ENCODE measurements at regions not wholly inside any gene's neighbourhood (a gene's known extent, or its start where the extent isn't known, plus 50 kb on each side); places are given as distances from the start of the nearest gene placed in this dataset.

DNA sequence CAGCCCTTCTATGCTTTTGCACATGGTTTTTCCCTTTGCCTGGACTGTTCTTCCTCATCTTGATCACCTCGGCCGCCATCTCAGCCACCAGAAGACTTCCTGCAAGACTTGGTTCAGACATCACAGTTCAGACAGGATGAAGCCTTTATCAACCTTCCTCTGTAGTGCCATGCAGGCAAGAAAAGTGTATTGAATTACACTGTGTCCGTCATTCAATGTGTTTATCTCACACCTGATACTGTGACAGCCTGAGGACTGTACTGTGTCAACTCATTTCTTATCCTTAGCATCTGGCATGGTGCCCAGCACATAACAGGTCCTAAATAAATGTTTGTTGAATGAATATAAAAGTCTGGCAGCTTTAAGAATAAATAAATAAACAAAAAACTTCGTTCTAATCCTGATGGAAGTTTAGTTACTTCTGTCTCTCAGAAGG is 133.3 kb upstream of the MAN1A1 start (continued):
- TF ChIP-seq, protein P1, sequence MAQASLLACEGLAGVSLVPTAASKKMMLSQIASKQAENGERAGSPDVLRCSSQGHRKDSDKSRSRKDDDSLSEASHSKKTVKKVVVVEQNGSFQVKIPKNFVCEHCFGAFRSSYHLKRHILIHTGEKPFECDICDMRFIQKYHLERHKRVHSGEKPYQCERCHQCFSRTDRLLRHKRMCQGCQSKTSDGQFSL (CRISPR knock-in tag; IDR thresholded peaks at IDR 0.05) = no peak
- TF ChIP-seq, protein P1 (tag; IDR thresholded peaks at IDR 0.05) = no peak
- TF ChIP-seq SOX6 (IDR thresholded peaks at IDR 0.05) (peak; percentile 61), FOXA3 (CRISPR knock-in tag; conservative IDR thresholded peaks at IDR 0.05 in 1 of 2, IDR thresholded peaks at IDR 0.05 in 1 of 2) (no peak), SAFB2 (IDR thresholded peaks at IDR 0.05; ENCODE audit: borderline replicate concordance, low read depth, low read length, severe bottlenecking) (no peak), HDAC1 (IDR thresholded peaks at IDR 0.05) (peak in 1 of 2 experiments; percentile 51; a peak in 1 of 4 replicates), RUNX1 (IDR thresholded peaks at IDR 0.05; ENCODE audit: low read depth) (no peak), SRSF7 (optimal IDR thresholded peaks at IDR 0.05; ENCODE audit: low read depth, low read length) (no peak), ZNF239 (CRISPR knock-in tag; IDR thresholded peaks at IDR 0.05) (no peak), ZFP36 (IDR thresholded peaks at IDR 0.05; ENCODE audit: low read depth, low read length, partially characterized antibody) (peak; percentile 84), ADNP (tag; IDR thresholded peaks at IDR 0.05) (0 out of 2 replicates have a peak, but pooled peaks have one; percentile 43), TSC22D4 (tag; IDR thresholded peaks at IDR 0.05) (no peak), EZH2 (IDR thresholded peaks at IDR 0.05; ENCODE audit: borderline replicate concordance, low read depth, low read length) (no peak), SAFB (IDR thresholded peaks at IDR 0.05; ENCODE audit: borderline replicate concordance, low read depth, low read length) (no peak), C11orf30 (IDR thresholded peaks at IDR 0.05; ENCODE audit: low read depth) (no peak), TGIF2 (CRISPR knock-in tag; IDR thresholded peaks at IDR 0.05) (no peak), ELF2 (CRISPR knock-in tag; IDR thresholded peaks at IDR 0.05) (no peak), CCNT2 (IDR thresholded peaks at IDR 0.05; ENCODE audit: borderline replicate concordance, extremely low read depth, insufficient read length, low read depth, low read length) (peak; percentile 40)
- TF ChIP-seq, protein P2, sequence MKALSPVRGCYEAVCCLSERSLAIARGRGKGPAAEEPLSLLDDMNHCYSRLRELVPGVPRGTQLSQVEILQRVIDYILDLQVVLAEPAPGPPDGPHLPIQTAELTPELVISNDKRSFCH (CRISPR knock-in tag; IDR thresholded peaks at IDR 0.05) = no peak
- TF ChIP-seq, protein P2 (tag; IDR thresholded peaks at IDR 0.05) = no peak
- TF ChIP-seq, protein P3, sequence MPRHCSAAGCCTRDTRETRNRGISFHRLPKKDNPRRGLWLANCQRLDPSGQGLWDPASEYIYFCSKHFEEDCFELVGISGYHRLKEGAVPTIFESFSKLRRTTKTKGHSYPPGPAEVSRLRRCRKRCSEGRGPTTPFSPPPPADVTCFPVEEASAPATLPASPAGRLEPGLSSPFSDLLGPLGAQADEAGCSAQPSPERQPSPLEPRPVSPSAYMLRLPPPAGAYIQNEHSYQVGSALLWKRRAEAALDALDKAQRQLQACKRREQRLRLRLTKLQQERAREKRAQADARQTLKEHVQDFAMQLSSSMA (CRISPR knock-in tag; IDR thresholded peaks at IDR 0.05) = no peak
- TF ChIP-seq, protein P4, sequence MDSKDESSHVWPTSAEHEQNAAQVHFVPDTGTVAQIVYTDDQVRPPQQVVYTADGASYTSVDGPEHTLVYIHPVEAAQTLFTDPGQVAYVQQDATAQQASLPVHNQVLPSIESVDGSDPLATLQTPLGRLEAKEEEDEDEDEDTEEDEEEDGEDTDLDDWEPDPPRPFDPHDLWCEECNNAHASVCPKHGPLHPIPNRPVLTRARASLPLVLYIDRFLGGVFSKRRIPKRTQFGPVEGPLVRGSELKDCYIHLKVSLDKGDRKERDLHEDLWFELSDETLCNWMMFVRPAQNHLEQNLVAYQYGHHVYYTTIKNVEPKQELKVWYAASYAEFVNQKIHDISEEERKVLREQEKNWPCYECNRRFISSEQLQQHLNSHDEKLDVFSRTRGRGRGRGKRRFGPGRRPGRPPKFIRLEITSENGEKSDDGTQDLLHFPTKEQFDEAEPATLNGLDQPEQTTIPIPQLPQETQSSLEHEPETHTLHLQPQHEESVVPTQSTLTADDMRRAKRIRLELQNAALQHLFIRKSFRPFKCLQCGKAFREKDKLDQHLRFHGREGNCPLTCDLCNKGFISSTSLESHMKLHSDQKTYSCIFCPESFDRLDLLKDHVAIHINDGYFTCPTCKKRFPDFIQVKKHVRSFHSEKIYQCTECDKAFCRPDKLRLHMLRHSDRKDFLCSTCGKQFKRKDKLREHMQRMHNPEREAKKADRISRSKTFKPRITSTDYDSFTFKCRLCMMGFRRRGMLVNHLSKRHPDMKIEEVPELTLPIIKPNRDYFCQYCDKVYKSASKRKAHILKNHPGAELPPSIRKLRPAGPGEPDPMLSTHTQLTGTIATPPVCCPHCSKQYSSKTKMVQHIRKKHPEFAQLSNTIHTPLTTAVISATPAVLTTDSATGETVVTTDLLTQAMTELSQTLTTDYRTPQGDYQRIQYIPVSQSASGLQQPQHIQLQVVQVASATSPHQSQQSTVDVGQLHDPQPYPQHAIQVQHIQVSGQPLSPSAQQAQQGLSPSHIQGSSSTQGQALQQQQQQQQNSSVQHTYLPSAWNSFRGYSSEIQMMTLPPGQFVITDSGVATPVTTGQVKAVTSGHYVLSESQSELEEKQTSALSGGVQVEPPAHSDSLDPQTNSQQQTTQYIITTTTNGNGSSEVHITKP (IDR thresholded peaks at IDR 0.05; ENCODE audit: partially characterized antibody) = no peak
